ENCODE measurements at regions not wholly inside any gene's neighbourhood (a gene's known extent, or its start where the extent isn't known, plus 50 kb on each side); places are given as distances from the start of the nearest gene placed in this dataset.
"Not testable (repeated sequence)": the region's sequence is repeated elsewhere in the genome, so short reads cannot be mapped to it uniquely, and the experiment has no call there.

DNA sequence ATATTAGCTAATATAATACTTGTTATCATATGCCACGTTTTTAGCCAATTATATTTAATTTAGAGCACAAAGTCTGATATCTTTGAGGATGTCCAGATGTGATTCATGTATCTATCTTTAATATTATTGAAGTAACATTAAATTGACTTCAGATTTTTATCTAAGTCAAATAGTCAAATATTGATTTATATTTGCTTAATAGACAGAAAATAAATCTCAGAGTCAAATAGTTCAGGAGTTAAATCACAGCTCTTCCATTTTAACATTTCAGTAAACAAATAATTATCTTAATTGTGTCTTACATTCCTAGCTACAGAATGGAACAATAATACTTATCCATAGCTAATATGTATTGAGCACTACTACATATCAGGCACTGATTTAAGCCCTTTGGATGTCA is 379.4 kb upstream of the UBE2E3 start:
- TF ChIP-seq, protein P1, sequence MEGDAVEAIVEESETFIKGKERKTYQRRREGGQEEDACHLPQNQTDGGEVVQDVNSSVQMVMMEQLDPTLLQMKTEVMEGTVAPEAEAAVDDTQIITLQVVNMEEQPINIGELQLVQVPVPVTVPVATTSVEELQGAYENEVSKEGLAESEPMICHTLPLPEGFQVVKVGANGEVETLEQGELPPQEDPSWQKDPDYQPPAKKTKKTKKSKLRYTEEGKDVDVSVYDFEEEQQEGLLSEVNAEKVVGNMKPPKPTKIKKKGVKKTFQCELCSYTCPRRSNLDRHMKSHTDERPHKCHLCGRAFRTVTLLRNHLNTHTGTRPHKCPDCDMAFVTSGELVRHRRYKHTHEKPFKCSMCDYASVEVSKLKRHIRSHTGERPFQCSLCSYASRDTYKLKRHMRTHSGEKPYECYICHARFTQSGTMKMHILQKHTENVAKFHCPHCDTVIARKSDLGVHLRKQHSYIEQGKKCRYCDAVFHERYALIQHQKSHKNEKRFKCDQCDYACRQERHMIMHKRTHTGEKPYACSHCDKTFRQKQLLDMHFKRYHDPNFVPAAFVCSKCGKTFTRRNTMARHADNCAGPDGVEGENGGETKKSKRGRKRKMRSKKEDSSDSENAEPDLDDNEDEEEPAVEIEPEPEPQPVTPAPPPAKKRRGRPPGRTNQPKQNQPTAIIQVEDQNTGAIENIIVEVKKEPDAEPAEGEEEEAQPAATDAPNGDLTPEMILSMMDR (IDR thresholded peaks at IDR 0.05; ENCODE audit: control insufficient read depth, insufficient read depth, low read depth, low read length, missing control alignments), result no peak
- DNase-seq (ENCODE audit: low read depth), result no peak
- no peak overlapping the region for H3K4me3 ChIP-seq (ENCODE audit: control insufficient read depth, low read depth, low read length)

DNA sequence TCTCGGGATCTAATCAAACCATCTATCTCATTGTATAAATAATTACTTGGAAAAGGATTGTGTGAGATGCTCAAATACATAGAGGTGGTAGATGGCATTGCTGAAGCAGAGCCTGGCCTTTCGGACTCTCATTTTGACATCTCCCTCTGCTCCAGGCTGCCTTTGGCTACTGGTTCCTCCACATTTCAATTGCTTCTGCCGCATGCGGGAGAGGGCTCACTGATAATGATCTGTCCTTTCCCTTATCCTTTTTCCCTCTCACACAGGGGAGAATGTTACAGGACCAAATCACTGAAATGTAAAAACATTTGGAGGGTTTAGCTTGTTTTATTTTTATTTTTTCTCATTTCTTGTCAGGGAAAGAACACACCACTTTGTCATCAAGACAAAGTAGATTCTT is 380.6 kb upstream of the UBE2E3 start:
- TF ChIP-seq, protein P1 (IDR thresholded peaks at IDR 0.05; ENCODE audit: control insufficient read depth, insufficient read depth, low read depth, low read length, missing control alignments), result no peak
- no peak overlapping the region for H3K4me3 ChIP-seq (ENCODE audit: control insufficient read depth, low read depth, low read length)
- DNase-seq (ENCODE audit: low read depth), result no peak

DNA sequence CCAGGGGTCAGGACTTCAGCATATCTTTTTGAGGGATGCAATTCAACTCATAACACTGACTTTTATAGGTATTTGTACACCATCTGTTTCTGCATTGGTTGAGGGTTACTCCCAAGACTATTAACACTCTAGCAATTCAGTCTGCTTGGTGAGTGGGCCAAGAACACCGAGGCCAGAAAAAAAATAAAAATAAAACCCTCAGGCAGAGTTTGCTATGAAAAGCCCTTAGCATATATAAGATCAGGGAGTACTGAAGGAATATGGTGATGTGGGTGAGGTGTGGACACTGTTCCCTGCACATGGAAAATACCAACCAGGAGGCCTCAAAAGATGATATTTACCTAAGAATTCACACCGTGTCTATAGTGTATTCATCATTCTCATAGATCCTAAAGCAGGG is 383.2 kb upstream of the UBE2E3 start:
- TF ChIP-seq, protein P1 (IDR thresholded peaks at IDR 0.05; ENCODE audit: control insufficient read depth, insufficient read depth, low read depth, low read length, missing control alignments), result no peak
- H3K4me3 ChIP-seq (ENCODE audit: control insufficient read depth, low read depth, low read length), result no peak overlapping the region
- DNase-seq (ENCODE audit: low read depth), result no peak

DNA sequence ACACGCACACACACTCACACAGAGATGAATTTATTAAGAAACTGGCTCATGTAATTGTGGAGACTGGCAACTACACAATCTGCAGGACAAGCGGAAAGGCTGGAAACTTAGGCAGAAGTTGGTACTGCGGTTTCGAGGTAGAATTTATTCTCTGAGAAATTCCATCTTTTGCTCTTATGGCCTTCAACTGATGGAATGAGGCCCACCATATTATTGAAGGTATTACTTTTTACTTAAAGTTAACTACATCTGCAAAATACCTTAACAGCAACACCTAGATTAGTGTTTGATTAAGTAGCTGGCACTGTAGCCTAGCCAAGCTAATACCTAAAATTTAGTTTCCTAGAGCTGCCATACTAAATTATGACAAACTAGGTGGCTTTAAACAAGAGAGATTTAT is 384.0 kb upstream of the UBE2E3 start:
- H3K4me3 ChIP-seq (ENCODE audit: control insufficient read depth, low read depth, low read length), result no peak overlapping the region
- DNase-seq (ENCODE audit: low read depth), result no peak
- TF ChIP-seq, protein P1 (IDR thresholded peaks at IDR 0.05; ENCODE audit: control insufficient read depth, insufficient read depth, low read depth, low read length, missing control alignments), result no peak

DNA sequence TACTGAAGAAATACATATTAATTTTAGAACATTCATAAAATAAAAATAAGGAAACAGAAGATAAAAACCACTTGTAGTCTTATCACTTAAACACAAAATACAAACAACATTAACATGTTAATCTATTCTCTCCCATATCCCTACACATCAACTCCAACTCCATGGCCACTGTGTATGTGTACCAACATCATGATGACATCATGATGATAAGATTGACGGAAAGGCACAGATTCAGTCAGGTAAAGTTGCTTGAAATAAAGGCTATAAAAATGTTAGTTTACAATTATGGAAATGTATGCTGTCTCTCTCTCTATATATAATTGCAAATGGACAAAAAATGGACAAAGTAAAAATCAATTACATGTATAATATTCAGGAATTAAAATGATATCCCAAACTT is 388.5 kb upstream of the UBE2E3 start:
- TF ChIP-seq, protein P1 (IDR thresholded peaks at IDR 0.05; ENCODE audit: control insufficient read depth, insufficient read depth, low read depth, low read length, missing control alignments), result no peak
- H3K4me3 ChIP-seq (ENCODE audit: control insufficient read depth, low read depth, low read length), result no peak overlapping the region
- DNase-seq (ENCODE audit: low read depth), result no peak

DNA sequence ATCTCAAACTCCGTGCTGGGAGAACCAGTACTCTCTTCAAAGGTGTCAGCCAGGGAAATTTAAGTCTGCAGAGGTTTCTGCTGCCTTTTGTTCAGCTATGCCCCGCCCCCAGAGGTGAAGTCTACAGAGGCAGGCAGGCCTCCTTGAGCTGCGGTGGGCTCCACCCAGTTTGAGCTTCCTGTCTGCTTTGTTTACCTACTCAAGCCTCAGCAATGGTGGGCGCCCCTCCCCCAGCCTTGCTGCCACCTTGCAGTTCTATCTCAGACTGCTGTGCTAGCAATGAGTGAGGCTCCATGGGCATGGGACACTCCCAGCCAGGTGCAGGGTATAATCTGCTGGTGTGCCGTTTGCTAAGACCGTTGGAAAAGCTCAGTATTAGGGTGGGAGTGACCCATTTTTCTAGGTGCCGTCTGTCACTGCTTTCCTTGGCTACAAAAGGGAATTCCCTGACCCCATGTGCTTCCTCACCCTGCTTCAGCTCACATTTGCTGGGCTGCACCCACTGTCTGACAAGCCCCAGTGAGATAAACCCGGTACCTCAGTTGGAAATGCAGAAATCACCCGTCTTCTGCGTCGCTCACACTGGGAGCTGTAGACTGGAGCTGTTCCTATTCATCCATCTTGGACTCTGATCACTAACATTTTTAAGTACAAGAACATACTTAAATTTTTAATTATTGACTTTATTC is 389.2 kb upstream of the UBE2E3 start:
- H3K4me3 ChIP-seq (ENCODE audit: control insufficient read depth, low read depth, low read length); DNase-seq (ENCODE audit: low read depth): not testable (repeated sequence)

DNA sequence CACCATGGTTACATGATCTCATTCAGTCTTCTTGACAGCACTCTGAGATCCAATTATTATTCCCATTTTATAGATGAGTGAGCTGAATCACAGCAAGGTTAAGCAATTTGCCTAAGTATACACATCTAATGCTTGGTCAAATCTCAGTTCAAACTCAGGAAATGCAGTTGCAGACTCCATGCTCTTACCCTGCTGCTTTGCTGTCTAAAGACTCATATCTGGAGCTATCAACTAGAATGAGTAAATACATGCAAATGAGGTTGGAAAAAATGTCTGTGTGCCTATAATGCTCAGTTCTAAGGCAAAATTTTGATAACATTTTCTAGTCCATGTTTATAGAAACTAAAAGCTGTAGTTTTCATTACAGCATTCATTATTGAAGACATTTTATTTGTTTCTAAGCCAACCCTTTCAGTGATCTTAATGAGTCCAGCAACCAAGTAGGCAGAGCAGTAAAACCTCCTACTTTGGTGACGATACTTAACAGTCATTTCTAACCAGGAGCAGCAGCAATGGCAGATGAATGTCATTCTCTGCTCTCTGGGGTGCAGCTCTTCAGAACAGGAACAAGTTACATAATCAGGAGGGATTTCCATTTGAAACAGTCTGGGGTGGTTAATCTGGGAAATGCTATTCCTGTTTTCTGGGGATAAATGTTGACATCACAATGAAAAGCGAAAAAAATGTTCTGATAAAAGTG is 396.8 kb upstream of the UBE2E3 start:
- TF ChIP-seq, protein P1 (IDR thresholded peaks at IDR 0.05; ENCODE audit: control insufficient read depth, insufficient read depth, low read depth, low read length, missing control alignments), result no peak
- DNase-seq (ENCODE audit: low read depth), result no peak
- no peak overlapping the region for H3K4me3 ChIP-seq (ENCODE audit: control insufficient read depth, low read depth, low read length)
